Keratinocyte (primary cell): ENCODE measurements at regions not wholly inside any gene's neighbourhood (a gene's known extent, or its start where the extent isn't known, plus 50 kb on each side); places are given as distances from the start of the nearest gene placed in this dataset.

Experiments
- DNase-seq: peaks from one replicate; pipeline ENCODE4 v3.0.0-alpha.2; 2011; ENCODE audit warnings: low read depth, missing footprints, low spot score
- FAIRE-seq: peaks from 2 replicates; lab custom pipeline; 2011; peaks lifted over from hg19 to GRCh38; lab: Jason Lieb, UNC
- H2AFZ ChIP-seq: 2 replicates; pipeline ENCODE4 v1.6.0; 2012; ENCODE audit warnings: low read length, control low read depth, inconsistent platforms; ENCODE audit not compliant: control insufficient read depth
- H3K27ac ChIP-seq: 2 replicates; pipeline ENCODE4 v1.5.1; 2011; ENCODE audit warnings: low read length; ENCODE audit not compliant: control insufficient read depth, insufficient read depth
- H3K27me3 ChIP-seq: 3 replicates; pipeline ENCODE4 v1.6.0; 2011; ENCODE audit warnings: low read length; ENCODE audit not compliant: control insufficient read depth, insufficient read depth; ENCODE audit errors: extremely low read depth
- H3K36me3 ChIP-seq, 2 experiments: 2 replicates in 1 of 2; 3 replicates in 1 of 2; pipeline ENCODE4 v1.5.1; 2011; ENCODE audit warnings: low read length in 2 of 2, mild to moderate bottlenecking in 1 of 2; ENCODE audit not compliant: control insufficient read depth in 2 of 2, insufficient read depth in 2 of 2; ENCODE audit errors: extremely low read depth in 1 of 2
- H3K4me1 ChIP-seq: 3 replicates; pipeline ENCODE4 v1.5.1; 2011; ENCODE audit warnings: low read length; ENCODE audit not compliant: control insufficient read depth, insufficient read depth; ENCODE audit errors: extremely low read depth
- H3K4me2 ChIP-seq: 3 replicates; pipeline ENCODE4 v1.6.0; 2011; ENCODE audit warnings: low read depth, low read length; ENCODE audit not compliant: control insufficient read depth, insufficient read depth; ENCODE audit errors: extremely low read depth
- H3K4me3 ChIP-seq, 3 experiments: fragments of 200-600 bp in 1 of 3; sonication (generic) in 1 of 3; 2 replicates in 2 of 3; 3 replicates in 1 of 3; pipeline ENCODE4 v1.5.1; 2011 to 2016; ENCODE audit warnings: low read length in 3 of 3, mild to moderate bottlenecking in 3 of 3, control low read depth in 2 of 3, inconsistent platforms in 1 of 3, low read depth in 1 of 3, mixed read lengths in 1 of 3, mixed run types in 1 of 3, moderate library complexity in 1 of 3; ENCODE audit not compliant: control insufficient read depth in 2 of 3, insufficient read depth in 2 of 3; ENCODE audit errors: extremely low read depth in 1 of 3
- H3K79me2 ChIP-seq: 2 replicates; pipeline ENCODE4 v1.6.0; 2012; ENCODE audit warnings: low read length; ENCODE audit not compliant: control insufficient read depth, insufficient read depth
- H3K9ac ChIP-seq: 3 replicates; pipeline ENCODE4 v1.6.0; 2011; ENCODE audit warnings: low read length; ENCODE audit not compliant: control insufficient read depth, insufficient read depth; ENCODE audit errors: extremely low read depth
- H3K9me1 ChIP-seq: 3 replicates; pipeline ENCODE4 v1.6.0; 2011; ENCODE audit warnings: low read length; ENCODE audit not compliant: control insufficient read depth, insufficient read depth; ENCODE audit errors: extremely low read depth
- H3K9me3 ChIP-seq: 2 replicates; pipeline ENCODE4 v1.5.1; 2012; ENCODE audit warnings: low read depth, low read length; ENCODE audit not compliant: control insufficient read depth
- H4K20me1 ChIP-seq: 3 replicates; pipeline ENCODE4 v1.6.0; 2011; ENCODE audit warnings: low read length; ENCODE audit not compliant: control insufficient read depth, insufficient read depth; ENCODE audit errors: extremely low read depth
- EZH2 ChIP-seq: IDR thresholded peaks from one replicate; pipeline ENCODE4 v1.6.1; 2012; ENCODE audit warnings: inconsistent platforms, mild to moderate bottlenecking, low read length, moderate library complexity
- dilution Hi-C: fragments of 300-500 bp; cut with MboI; formaldehyde crosslinking; loops from one replicate; pipeline ENCODE4 v1.7.0; 2020; ENCODE audit warnings: low sequenced_read_pairs; ENCODE audit not compliant: extremely low pct_ligation_motif_present
- TF ChIP-seq, protein P1 (sequence below), 3 experiments: IDR thresholded peaks in 1 of 3; conservative IDR thresholded peaks in 1 of 3; optimal IDR thresholded peaks in 1 of 3; 2 replicates in 2 of 3; 3 replicates in 1 of 3; pipeline versions ENCODE3 to v1.5.1; 2011; ENCODE audit warnings: low read length in 3 of 3, mild to moderate bottlenecking in 3 of 3, moderate library complexity in 2 of 3, control low read depth in 1 of 3, inconsistent platforms in 1 of 3; ENCODE audit not compliant: insufficient read depth in 2 of 3; ENCODE audit errors: extremely low read depth in 1 of 3

DNA sequence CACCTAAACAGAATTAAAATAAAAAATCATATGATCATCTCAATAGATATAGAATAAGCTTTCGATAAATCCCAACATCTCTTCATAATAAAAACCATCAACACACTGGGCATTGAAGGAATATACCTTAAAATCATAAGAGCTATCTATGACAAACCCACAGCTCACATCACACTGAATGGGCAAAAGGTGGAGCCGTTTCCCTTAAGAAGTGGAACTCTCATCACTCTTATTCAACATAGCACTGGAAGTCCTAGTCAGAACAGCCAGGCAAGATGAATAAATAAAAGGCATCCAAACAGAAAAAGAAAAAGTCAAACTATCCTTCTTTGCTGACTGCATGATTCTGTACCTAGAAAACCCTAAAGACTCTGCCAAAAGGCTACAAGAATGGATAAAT lies 510.3 kb downstream of the ZNF804A start:
- no peak overlapping the region for H3K4me3 ChIP-seq
- H3K27ac ChIP-seq: no peak overlapping the region
- no peak for FAIRE-seq
- H3K36me3 ChIP-seq: no peaks in the 10 kb centered on the region
- no peak overlapping the region for H3K4me2 ChIP-seq
- dilution Hi-C loops: no loop called here
- TF ChIP-seq, protein P1, sequence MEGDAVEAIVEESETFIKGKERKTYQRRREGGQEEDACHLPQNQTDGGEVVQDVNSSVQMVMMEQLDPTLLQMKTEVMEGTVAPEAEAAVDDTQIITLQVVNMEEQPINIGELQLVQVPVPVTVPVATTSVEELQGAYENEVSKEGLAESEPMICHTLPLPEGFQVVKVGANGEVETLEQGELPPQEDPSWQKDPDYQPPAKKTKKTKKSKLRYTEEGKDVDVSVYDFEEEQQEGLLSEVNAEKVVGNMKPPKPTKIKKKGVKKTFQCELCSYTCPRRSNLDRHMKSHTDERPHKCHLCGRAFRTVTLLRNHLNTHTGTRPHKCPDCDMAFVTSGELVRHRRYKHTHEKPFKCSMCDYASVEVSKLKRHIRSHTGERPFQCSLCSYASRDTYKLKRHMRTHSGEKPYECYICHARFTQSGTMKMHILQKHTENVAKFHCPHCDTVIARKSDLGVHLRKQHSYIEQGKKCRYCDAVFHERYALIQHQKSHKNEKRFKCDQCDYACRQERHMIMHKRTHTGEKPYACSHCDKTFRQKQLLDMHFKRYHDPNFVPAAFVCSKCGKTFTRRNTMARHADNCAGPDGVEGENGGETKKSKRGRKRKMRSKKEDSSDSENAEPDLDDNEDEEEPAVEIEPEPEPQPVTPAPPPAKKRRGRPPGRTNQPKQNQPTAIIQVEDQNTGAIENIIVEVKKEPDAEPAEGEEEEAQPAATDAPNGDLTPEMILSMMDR (optimal IDR thresholded peaks at IDR 0.05 in 1 of 3, IDR thresholded peaks at IDR 0.05 in 1 of 3, conservative IDR thresholded peaks at IDR 0.05 in 1 of 3; ENCODE audit: extremely low read depth in 1 of 3, insufficient read depth in 2 of 3, low read length in 3 of 3): no peak
- TF ChIP-seq EZH2: no peak
- H3K4me1 ChIP-seq: no peaks in the 10 kb centered on the region
- H3K9ac ChIP-seq: no peak overlapping the region
- H3K9me1 ChIP-seq: no peaks in the 10 kb centered on the region
- no peaks in the 10 kb centered on the region for H3K79me2 ChIP-seq
- no peak for DNase-seq
- no peaks in the 10 kb centered on the region for H4K20me1 ChIP-seq
- no peak overlapping the region for H2AFZ ChIP-seq
- no peaks in the 10 kb centered on the region for H3K9me3 ChIP-seq
- no peaks in the 10 kb centered on the region for H3K27me3 ChIP-seq

DNA sequence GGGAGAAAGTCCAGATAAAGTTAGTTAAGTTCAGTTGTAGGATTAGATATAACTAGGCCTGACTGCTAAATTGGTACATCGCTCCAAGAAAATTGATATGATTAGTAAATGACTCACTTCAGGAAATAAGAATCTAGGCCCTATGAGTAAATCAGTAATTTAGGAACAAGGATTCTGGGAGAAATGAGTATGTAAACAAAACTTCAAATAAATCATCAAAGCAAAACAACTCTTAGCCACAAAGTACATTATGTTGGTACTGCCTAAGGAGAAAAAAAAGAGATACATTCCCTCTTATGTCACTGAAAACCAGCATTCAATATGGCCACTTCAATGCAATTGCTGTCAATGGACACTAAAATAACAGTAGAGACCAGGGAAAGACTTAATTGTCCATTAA lies 529.1 kb downstream of the ZNF804A start:
- Histone ChIP-seq H3K4me2 (no peak overlapping the region), H3K4me1 (no peaks in the 10 kb centered on the region), H3K27ac (no peak overlapping the region), H2AFZ (no peak overlapping the region), H3K4me3 (no peak overlapping the region), H4K20me1 (no peaks in the 10 kb centered on the region), H3K9me1 (no peaks in the 10 kb centered on the region), H3K36me3 (no peaks in the 10 kb centered on the region), H3K9me3 (no peaks in the 10 kb centered on the region), H3K79me2 (no peaks in the 10 kb centered on the region), H3K9ac (no peak overlapping the region), H3K27me3 (no peaks in the 10 kb centered on the region)
- dilution Hi-C loops: no loop called here
- DNase-seq: no peak
- TF ChIP-seq, protein P1 (optimal IDR thresholded peaks at IDR 0.05 in 1 of 3, IDR thresholded peaks at IDR 0.05 in 1 of 3, conservative IDR thresholded peaks at IDR 0.05 in 1 of 3; ENCODE audit: extremely low read depth in 1 of 3, insufficient read depth in 2 of 3, low read length in 3 of 3): no peak
- no peak for TF ChIP-seq EZH2
- no peak for FAIRE-seq
